Ramos (cell line): ENCODE measurements at regions not wholly inside any gene's neighbourhood (a gene's known extent, or its start where the extent isn't known, plus 50 kb on each side); places are given as distances from the start of the nearest gene placed in this dataset.

Experiments
- in situ Hi-C: fragments of 300-500 bp; cut with MboI; formaldehyde crosslinking; loops from one replicate; pipeline ENCODE4 v1.14.3; 2022; ENCODE audit warnings: low sequenced_read_pairs; ENCODE audit not compliant: unreplicated experiment

GRCh38 chrX:40174854-40175510 is 77.2 kb upstream of the BCOR start:
- in situ Hi-C loops, result loop anchor here (25.0 kb wide), 2 partner anchors 363 to 1363 kb away; partner anchors contain the start of gene MID1IP1

- in situ Hi-C loops, result loop anchor here (25.0 kb wide), 2 partner anchors 362 to 1362 kb away; partner anchors contain the start of gene MID1IP1
Observed at GRCh38 chrX:40174001-40174853, 76.5 kb upstream of the BCOR start.

GRCh38 chrX:40173143-40174000 is 75.6 kb upstream of the BCOR start:
- in situ Hi-C loops, result loop anchor here (25.0 kb wide), 2 partner anchors 361 to 1361 kb away; partner anchors contain the start of gene MID1IP1

- in situ Hi-C loops, result loop anchor here (25.0 kb wide), 2 partner anchors 360 to 1360 kb away; partner anchors contain the start of gene MID1IP1
Observed at GRCh38 chrX:40172401-40173142, 74.8 kb upstream of the BCOR start.

- in situ Hi-C loops, result loop anchor here (25.0 kb wide), 2 partner anchors 359 to 1359 kb away; partner anchors contain the start of gene MID1IP1
Observed at GRCh38 chrX:40171513-40172400, 74.0 kb upstream of the BCOR start.

- in situ Hi-C loops, result loop anchor here (25.0 kb wide), 2 partner anchors 359 to 1359 kb away; partner anchors contain the start of gene MID1IP1
Observed at GRCh38 chrX:40170830-40171512, 73.2 kb upstream of the BCOR start.

- in situ Hi-C loops, result loop anchor here (10.0 to 25.0 kb wide), 3 partner anchors 65 to 1357 kb away; partner anchors contain the start of gene MID1IP1
Observed at GRCh38 chrX:40169193-40170101, 71.7 kb upstream of the BCOR start.

- in situ Hi-C loops, result loop anchor here (10.0 to 25.0 kb wide), 3 partner anchors 64 to 1356 kb away; partner anchors contain the start of gene MID1IP1
Observed at GRCh38 chrX:40168480-40169011, 70.8 kb upstream of the BCOR start.

GRCh38 chrX:40167850-40168479 is 70.2 kb upstream of the BCOR start:
- in situ Hi-C loops, result loop anchor here (10.0 to 25.0 kb wide), 3 partner anchors 63 to 1356 kb away; partner anchors contain the start of gene MID1IP1

- in situ Hi-C loops, result loop anchor here (10.0 to 25.0 kb wide), 3 partner anchors 63 to 1355 kb away; partner anchors contain the start of gene MID1IP1
Observed at GRCh38 chrX:40167233-40167849, 69.6 kb upstream of the BCOR start.

- in situ Hi-C loops, result loop anchor here (10.0 to 25.0 kb wide), 3 partner anchors 62 to 1354 kb away; partner anchors contain the start of gene MID1IP1
Observed at GRCh38 chrX:40166582-40166981, 68.8 kb upstream of the BCOR start.

GRCh38 chrX:40165861-40166260 is 68.1 kb upstream of the BCOR start:
- in situ Hi-C loops, result loop anchor here (10.0 to 25.0 kb wide), 3 partner anchors 61 to 1354 kb away; partner anchors contain the start of gene MID1IP1

- in situ Hi-C loops, result loop anchor here (10.0 to 25.0 kb wide), 3 partner anchors 60 to 1353 kb away; partner anchors contain the start of gene MID1IP1
Observed at GRCh38 chrX:40165206-40165605, 67.4 kb upstream of the BCOR start.

- in situ Hi-C loops, result loop anchor here (10.0 to 25.0 kb wide), 3 partner anchors 60 to 1352 kb away; partner anchors contain the start of gene MID1IP1
Observed at GRCh38 chrX:40164751-40165150, 67.0 kb upstream of the BCOR start.
